ENCODE measurements at regions not wholly inside any gene's neighbourhood (a gene's known extent, or its start where the extent isn't known, plus 50 kb on each side); places are given as distances from the start of the nearest gene placed in this dataset.

GRCh38 chr1:29954591-29954990 lies 718.3 kb downstream of the PTPRU start:
- Histone ChIP-seq H4K20me1 (ENCODE audit: control insufficient read depth, extremely low read depth, insufficient read depth, low read length) (no peaks in the 10 kb centered on the region), H3K4me2 (ENCODE audit: control insufficient read depth, extremely low read depth, insufficient read depth, low read depth, low read length) (no peak overlapping the region), H3K79me2 (ENCODE audit: control insufficient read depth, insufficient read depth, low read length) (no peaks in the 10 kb centered on the region), H3K36me3 (ENCODE audit: control insufficient read depth in 2 of 2, extremely low read depth in 1 of 2, insufficient read depth in 2 of 2, low read length in 2 of 2) (no peaks in the 10 kb centered on the region), H2AFZ (ENCODE audit: control insufficient read depth, low read length) (no peak overlapping the region), H3K9me3 (ENCODE audit: control insufficient read depth, low read depth, low read length) (no peaks in the 10 kb centered on the region), H3K4me1 (ENCODE audit: control insufficient read depth, extremely low read depth, insufficient read depth, low read length) (no peaks in the 10 kb centered on the region), H3K27me3 (ENCODE audit: control insufficient read depth, extremely low read depth, insufficient read depth, low read length) (peaks cover 14% of the 10 kb centered on the region), H3K9me1 (ENCODE audit: control insufficient read depth, extremely low read depth, insufficient read depth, low read length) (no peaks in the 10 kb centered on the region), H3K4me3 (ENCODE audit: control insufficient read depth in 2 of 3, extremely low read depth in 1 of 3, insufficient read depth in 2 of 3, low read depth in 1 of 3, low read length in 3 of 3) (no peak overlapping the region), H3K27ac (ENCODE audit: control insufficient read depth, insufficient read depth, low read length) (no peak overlapping the region), H3K9ac (ENCODE audit: control insufficient read depth, extremely low read depth, insufficient read depth, low read length) (no peak overlapping the region)
- dilution Hi-C loops (cut with MboI; ENCODE audit: extremely low pct_ligation_motif_present, low sequenced_read_pairs) = no loop called here
- no peak for TF ChIP-seq EZH2 (IDR thresholded peaks at IDR 0.05; ENCODE audit: low read length)
- no peak for TF ChIP-seq CTCF (optimal IDR thresholded peaks at IDR 0.05 in 1 of 3, IDR thresholded peaks at IDR 0.05 in 1 of 3, conservative IDR thresholded peaks at IDR 0.05 in 1 of 3; ENCODE audit: extremely low read depth in 1 of 3, insufficient read depth in 2 of 3, low read length in 3 of 3)
- DNase-seq (ENCODE audit: low read depth, low spot score) = no peak
- no peak for FAIRE-seq

GRCh38 chr1:29953961-29954360 lies 717.6 kb downstream of the PTPRU start:
- no peaks in the 10 kb centered on the region for H3K9me1 ChIP-seq (ENCODE audit: control insufficient read depth, extremely low read depth, insufficient read depth, low read length)
- H3K36me3 ChIP-seq (ENCODE audit: control insufficient read depth in 2 of 2, extremely low read depth in 1 of 2, insufficient read depth in 2 of 2, low read length in 2 of 2) = no peaks in the 10 kb centered on the region
- DNase-seq (ENCODE audit: low read depth, low spot score) (no peak), FAIRE-seq (no peak)
- H3K4me3 ChIP-seq (ENCODE audit: control insufficient read depth in 2 of 3, extremely low read depth in 1 of 3, insufficient read depth in 2 of 3, low read depth in 1 of 3, low read length in 3 of 3) = no peak overlapping the region
- H3K9me3 ChIP-seq (ENCODE audit: control insufficient read depth, low read depth, low read length) = no peaks in the 10 kb centered on the region
- no peaks in the 10 kb centered on the region for H3K4me1 ChIP-seq (ENCODE audit: control insufficient read depth, extremely low read depth, insufficient read depth, low read length)
- dilution Hi-C loops (cut with MboI; ENCODE audit: extremely low pct_ligation_motif_present, low sequenced_read_pairs) = no loop called here
- H3K4me2 ChIP-seq (ENCODE audit: control insufficient read depth, extremely low read depth, insufficient read depth, low read depth, low read length) = no peak overlapping the region
- H3K79me2 ChIP-seq (ENCODE audit: control insufficient read depth, insufficient read depth, low read length) = no peaks in the 10 kb centered on the region
- no peak overlapping the region for H3K9ac ChIP-seq (ENCODE audit: control insufficient read depth, extremely low read depth, insufficient read depth, low read length)
- no peak overlapping the region for H2AFZ ChIP-seq (ENCODE audit: control insufficient read depth, low read length)
- H4K20me1 ChIP-seq (ENCODE audit: control insufficient read depth, extremely low read depth, insufficient read depth, low read length) = no peaks in the 10 kb centered on the region
- peaks cover 14% of the 10 kb centered on the region for H3K27me3 ChIP-seq (ENCODE audit: control insufficient read depth, extremely low read depth, insufficient read depth, low read length)
- H3K27ac ChIP-seq (ENCODE audit: control insufficient read depth, insufficient read depth, low read length) = no peak overlapping the region
- TF ChIP-seq EZH2 (IDR thresholded peaks at IDR 0.05; ENCODE audit: low read length) (no peak), CTCF (optimal IDR thresholded peaks at IDR 0.05 in 1 of 3, IDR thresholded peaks at IDR 0.05 in 1 of 3, conservative IDR thresholded peaks at IDR 0.05 in 1 of 3; ENCODE audit: extremely low read depth in 1 of 3, insufficient read depth in 2 of 3, low read length in 3 of 3) (no peak)

Measured in keratinocyte (primary cell).